VCaP (cell line): ENCODE measurements at regions not wholly inside any gene's neighbourhood (a gene's known extent, or its start where the extent isn't known, plus 50 kb on each side); places are given as distances from the start of the nearest gene placed in this dataset.

ENCODE experiments used
- H3K27ac ChIP-seq: fragments of 450-650 bp; 2 replicates; pipeline ENCODE4 v1.5.1; 2017
- TF ChIP-seq, protein P1 (sequence below): fragments of 450-650 bp; conservative IDR thresholded peaks from 2 replicates; pipeline ENCODE4 v1.5.1; 2017; ENCODE audit warnings: mild to moderate bottlenecking, moderate library complexity

DNA sequence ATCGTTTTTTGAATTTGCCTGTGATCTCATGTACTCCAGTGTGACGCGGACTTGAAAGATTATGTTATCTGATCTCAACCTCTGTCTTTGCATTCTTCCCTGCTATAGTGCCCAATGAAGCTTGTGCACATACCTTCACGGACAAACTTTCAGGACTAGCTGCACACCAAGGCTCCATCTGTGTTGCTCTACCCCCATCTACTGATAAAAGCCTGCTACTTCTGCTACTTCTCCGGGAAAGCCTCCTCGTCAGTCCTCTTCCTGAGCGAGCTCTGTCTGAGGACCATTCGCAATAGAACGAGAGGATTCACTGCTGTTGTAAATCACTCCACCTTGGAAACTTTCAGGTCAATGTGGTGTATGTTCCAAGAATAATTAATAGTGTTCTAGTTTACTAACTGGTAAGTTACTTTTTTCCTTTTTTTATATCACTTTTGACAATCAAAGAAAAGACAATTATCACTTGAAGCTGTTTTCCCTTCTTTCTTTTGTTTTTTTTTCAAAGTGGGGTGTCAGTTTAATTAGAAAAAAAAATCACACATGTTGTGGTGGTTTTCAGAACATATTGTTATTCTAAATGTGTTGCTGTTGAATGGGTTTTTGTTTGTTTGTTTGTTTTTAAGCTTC lies 217.6 kb downstream of the ARRDC4 start:
- no peak overlapping the region for H3K27ac ChIP-seq
- TF ChIP-seq, protein P1, sequence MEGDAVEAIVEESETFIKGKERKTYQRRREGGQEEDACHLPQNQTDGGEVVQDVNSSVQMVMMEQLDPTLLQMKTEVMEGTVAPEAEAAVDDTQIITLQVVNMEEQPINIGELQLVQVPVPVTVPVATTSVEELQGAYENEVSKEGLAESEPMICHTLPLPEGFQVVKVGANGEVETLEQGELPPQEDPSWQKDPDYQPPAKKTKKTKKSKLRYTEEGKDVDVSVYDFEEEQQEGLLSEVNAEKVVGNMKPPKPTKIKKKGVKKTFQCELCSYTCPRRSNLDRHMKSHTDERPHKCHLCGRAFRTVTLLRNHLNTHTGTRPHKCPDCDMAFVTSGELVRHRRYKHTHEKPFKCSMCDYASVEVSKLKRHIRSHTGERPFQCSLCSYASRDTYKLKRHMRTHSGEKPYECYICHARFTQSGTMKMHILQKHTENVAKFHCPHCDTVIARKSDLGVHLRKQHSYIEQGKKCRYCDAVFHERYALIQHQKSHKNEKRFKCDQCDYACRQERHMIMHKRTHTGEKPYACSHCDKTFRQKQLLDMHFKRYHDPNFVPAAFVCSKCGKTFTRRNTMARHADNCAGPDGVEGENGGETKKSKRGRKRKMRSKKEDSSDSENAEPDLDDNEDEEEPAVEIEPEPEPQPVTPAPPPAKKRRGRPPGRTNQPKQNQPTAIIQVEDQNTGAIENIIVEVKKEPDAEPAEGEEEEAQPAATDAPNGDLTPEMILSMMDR: peak; percentile 95

DNA sequence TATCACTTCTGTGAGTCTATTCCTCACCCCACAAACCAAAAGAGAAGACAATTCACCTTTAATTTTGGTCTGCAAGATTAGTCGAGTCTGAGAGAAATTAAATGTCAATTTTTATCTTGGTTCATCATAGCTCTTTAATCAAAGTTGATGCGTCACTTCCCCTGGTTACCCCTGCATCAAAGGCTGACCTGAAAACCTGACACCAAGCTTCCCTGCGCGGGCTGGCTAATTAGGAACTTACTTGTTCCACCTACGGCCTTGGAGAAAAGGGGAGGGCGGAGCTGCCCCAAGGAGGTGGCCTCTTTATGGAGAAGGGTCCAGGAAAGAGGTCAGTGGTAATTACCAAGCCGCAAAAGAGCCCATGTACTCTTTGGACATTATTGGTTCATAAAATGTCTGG lies 218.4 kb downstream of the ARRDC4 start:
- TF ChIP-seq, protein P1: no peak
- no peak overlapping the region for H3K27ac ChIP-seq

DNA sequence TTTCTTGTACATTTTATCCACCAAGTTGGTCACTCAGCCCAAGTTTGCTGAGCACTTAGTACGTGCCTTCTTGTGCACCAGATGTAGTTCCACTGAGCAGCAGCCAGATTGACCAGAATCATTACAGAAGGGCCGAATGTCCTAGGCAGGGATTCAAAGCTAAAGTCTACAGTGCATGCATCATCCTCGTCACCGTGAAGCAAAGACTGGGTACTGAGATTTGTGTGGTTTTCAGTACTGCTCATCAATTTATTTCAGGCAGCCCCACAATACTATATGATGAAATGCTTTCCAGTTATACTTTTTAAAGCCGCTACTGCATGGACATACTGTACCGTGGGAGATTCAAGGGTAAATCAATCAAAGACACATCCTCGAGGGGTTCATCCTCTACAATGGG lies 227.0 kb downstream of the ARRDC4 start:
- no peak overlapping the region for H3K27ac ChIP-seq
- TF ChIP-seq, protein P1: no peak

DNA sequence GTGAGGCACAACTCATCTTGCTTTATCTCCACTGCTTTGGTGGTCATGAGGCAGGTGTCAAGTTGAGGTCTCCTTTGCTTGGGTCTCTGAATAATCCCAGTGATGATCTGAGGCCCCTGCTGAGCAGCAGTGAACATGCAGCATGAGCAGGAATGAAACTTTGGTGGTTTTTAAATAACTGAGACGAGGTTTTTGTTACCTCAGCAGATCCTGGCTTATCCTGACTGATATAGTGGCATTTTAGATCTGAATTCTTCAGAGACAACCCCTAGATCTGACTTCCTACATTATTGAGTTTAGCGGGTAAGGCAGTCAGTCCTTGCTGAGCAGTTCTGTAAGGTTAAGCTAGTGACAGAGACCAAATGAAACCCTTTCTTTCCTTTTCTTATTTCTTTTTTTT lies 230.4 kb downstream of the ARRDC4 start:
- TF ChIP-seq, protein P1: no peak
- no peak overlapping the region for H3K27ac ChIP-seq

DNA sequence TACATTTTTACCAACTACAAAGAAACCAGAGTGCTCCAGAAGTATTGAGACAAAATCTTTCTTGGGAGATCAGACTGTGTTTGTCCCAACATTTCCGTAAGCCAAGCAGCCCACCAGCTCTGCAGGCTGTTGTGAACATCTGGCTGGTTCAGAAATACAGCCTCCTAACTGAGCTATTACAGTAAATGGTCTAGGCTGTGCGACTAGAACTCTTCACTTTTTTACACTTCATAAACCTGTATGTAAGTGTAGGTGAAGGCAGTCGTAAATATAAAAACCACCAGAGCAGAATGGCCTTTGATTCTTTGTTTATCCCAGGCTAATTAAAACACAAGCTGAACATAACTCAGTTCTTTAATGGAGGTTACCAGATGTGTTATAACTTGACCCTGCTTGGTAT lies 235.3 kb downstream of the ARRDC4 start:
- TF ChIP-seq, protein P1: no peak

DNA sequence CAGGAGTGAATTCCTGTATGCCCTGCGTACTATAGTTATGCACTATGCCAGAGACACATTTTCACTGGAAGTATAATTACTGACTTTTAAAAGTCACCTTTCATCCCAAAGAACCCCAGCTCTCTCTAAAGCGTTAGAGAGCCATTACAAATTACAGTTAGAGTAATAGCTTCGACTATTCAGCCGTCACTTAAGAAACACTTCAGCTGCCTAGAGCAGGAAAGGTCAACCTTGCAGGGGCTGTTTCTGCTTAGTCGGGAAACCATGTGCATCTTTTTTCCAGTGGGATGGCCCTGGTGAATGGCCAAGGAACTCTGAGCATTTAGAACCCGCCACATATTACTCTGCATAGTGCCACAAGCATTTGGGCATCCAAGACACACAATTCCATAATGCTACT lies 235.9 kb downstream of the ARRDC4 start:
- H3K27ac ChIP-seq: no peak overlapping the region
- TF ChIP-seq, protein P1: no peak

More for the DNA sequence above, 235.3 kb downstream of the ARRDC4 start:
- no peak overlapping the region for H3K27ac ChIP-seq

DNA sequence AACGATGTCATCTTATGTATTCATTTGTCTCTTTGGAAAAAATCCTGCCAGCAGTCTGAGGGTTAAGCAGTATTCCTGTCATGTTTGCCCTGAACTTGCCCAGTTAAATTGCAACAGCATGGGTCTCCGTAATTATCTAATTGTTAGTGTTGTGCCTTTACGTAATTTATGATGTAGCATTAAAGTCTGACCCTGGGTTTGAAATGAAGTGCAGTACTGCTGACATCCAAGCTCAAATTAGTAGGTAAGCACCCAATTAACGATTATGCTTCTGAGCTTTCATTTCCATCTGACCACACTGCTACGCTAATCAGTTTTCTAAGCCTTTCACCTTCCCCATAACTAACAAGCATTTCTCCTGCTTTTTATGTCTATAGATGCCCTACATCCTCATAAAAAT lies 241.8 kb downstream of the ARRDC4 start:
- TF ChIP-seq, protein P1: no peak
- H3K27ac ChIP-seq: no peak overlapping the region
